ENCODE measurements at regions not wholly inside any gene's neighbourhood (a gene's known extent, or its start where the extent isn't known, plus 50 kb on each side); places are given as distances from the start of the nearest gene placed in this dataset.

DNA sequence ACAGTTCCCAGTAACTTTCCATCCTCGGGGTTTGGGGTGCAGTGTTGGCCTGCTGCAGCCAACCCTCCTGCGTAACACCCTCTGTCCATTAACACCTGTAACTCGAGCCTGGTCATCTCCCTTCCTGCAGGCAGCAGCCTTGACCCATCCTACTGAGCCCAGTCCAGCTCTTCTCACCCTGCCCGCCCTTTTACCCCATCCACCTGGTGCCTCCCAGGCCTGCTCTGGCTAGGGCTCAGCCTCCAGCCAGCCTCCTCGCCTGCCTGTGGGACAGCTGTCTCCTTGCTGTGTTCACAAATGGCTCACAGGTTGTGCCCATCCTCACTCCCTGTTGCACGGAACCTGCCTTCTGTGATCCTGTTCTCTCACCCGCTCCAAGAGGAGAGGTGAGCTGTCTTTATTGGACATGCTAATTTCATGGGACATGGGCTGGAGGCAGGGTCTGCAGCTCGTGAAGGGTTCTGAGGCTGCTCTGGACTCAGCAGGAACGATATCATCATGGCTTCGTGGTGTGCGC, 277.2 kb upstream of the TCERG1L start:
- no peak for TF ChIP-seq CTCF (conservative IDR thresholded peaks at IDR 0.05; ENCODE audit: low read depth, low read length)
- TF ChIP-seq EZH2 (IDR thresholded peaks at IDR 0.05; ENCODE audit: low read length, unreplicated experiment): no peak
- TF ChIP-seq EZH2phosphoT487 (IDR thresholded peaks at IDR 0.05; ENCODE audit: borderline replicate concordance, low read length): no peak
